GM23338 (cell line): ENCODE measurements at regions not wholly inside any gene's neighbourhood (a gene's known extent, or its start where the extent isn't known, plus 50 kb on each side); places are given as distances from the start of the nearest gene placed in this dataset.

Experiments used
- CREB1 ChIP-seq: fragments of 250-450 bp; sonication (Bioruptor Pico); IDR thresholded peaks from 2 replicates; pipeline ENCODE4 v1.5.0; 2020; ENCODE audit warnings: low read depth, mild to moderate bottlenecking, moderate library complexity
- EZH2 ChIP-seq: fragments of 200-600 bp; sonication (generic); IDR thresholded peaks from one replicate; pipeline ENCODE4 v1.8.0; 2017; ENCODE audit warnings: antibody characterized with exemption, mild to moderate bottlenecking, low read depth; ENCODE audit not compliant: unreplicated experiment
- EZH2phosphoT487 ChIP-seq: fragments of 200-600 bp; sonication (generic); IDR thresholded peaks from one replicate; pipeline ENCODE4 v1.8.1; 2018; ENCODE audit warnings: antibody characterized with exemption; ENCODE audit not compliant: unreplicated experiment
- POLR2AphosphoS5 ChIP-seq: IDR thresholded peaks from 2 replicates; pipeline ENCODE4 v1.6.1; 2016; ENCODE audit warnings: antibody characterized with exemption, low read depth
- TF ChIP-seq, protein P1 (sequence below), 2 experiments: fragments of 200-600 bp in 1 of 2; sonication (generic) in 1 of 2; conservative IDR thresholded peaks; 2 replicates each; pipeline versions ENCODE4 v1.5.1 to v1.6.1; 2016 to 2017; ENCODE audit warnings: antibody characterized with exemption in 2 of 2, low read depth in 2 of 2, mild to moderate bottlenecking in 2 of 2, moderate library complexity in 1 of 2
- TF ChIP-seq, protein P2 (sequence below): IDR thresholded peaks from one replicate; pipeline ENCODE4 v1.6.1; 2018; ENCODE audit warnings: antibody characterized with exemption; ENCODE audit not compliant: unreplicated experiment
- TF ChIP-seq, protein P3 (sequence below): IDR thresholded peaks from 2 replicates; pipeline ENCODE4 v1.6.1; 2016; ENCODE audit warnings: antibody characterized with exemption

DNA sequence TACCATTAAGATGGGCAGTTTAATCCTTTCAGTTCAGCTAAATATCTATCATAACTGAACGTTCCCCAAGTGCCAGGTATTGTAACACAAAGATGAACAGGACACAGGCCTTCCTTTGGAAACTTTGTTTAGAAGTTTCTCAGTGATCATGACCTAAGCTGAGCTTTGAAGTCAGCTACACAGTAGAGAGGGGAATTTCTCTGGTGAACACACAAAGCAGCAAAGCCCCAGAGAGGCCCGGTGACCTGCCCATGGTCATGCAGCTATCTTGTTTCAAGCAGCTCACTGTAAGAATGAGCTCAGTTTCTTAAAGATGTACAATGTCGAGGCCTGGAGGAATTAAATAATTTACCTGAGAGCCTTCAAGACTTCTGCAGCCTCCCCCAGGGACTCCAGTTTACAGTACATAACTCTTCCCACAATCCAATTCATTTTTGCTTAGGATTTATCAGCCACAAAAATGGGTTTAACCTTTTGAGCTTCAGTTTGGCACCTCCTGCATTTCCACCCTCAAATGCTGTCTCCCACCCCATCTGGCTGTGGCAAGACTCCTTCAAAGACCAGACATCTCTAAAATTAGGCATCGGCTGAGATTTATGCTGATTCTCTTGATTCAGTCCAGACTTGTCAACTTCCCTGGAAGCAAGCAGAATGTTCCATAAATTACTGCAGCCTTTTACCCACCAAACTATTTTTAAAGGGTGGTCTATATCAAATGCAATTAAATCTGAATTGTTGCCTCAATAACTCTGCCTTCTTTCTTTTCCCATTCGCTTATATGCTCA is 325.6 kb downstream of the TXNL1 start:
- TF ChIP-seq, protein P1, sequence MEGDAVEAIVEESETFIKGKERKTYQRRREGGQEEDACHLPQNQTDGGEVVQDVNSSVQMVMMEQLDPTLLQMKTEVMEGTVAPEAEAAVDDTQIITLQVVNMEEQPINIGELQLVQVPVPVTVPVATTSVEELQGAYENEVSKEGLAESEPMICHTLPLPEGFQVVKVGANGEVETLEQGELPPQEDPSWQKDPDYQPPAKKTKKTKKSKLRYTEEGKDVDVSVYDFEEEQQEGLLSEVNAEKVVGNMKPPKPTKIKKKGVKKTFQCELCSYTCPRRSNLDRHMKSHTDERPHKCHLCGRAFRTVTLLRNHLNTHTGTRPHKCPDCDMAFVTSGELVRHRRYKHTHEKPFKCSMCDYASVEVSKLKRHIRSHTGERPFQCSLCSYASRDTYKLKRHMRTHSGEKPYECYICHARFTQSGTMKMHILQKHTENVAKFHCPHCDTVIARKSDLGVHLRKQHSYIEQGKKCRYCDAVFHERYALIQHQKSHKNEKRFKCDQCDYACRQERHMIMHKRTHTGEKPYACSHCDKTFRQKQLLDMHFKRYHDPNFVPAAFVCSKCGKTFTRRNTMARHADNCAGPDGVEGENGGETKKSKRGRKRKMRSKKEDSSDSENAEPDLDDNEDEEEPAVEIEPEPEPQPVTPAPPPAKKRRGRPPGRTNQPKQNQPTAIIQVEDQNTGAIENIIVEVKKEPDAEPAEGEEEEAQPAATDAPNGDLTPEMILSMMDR (conservative IDR thresholded peaks at IDR 0.05; ENCODE audit: low read depth in 2 of 2) = no peak
- TF ChIP-seq, protein P2, sequence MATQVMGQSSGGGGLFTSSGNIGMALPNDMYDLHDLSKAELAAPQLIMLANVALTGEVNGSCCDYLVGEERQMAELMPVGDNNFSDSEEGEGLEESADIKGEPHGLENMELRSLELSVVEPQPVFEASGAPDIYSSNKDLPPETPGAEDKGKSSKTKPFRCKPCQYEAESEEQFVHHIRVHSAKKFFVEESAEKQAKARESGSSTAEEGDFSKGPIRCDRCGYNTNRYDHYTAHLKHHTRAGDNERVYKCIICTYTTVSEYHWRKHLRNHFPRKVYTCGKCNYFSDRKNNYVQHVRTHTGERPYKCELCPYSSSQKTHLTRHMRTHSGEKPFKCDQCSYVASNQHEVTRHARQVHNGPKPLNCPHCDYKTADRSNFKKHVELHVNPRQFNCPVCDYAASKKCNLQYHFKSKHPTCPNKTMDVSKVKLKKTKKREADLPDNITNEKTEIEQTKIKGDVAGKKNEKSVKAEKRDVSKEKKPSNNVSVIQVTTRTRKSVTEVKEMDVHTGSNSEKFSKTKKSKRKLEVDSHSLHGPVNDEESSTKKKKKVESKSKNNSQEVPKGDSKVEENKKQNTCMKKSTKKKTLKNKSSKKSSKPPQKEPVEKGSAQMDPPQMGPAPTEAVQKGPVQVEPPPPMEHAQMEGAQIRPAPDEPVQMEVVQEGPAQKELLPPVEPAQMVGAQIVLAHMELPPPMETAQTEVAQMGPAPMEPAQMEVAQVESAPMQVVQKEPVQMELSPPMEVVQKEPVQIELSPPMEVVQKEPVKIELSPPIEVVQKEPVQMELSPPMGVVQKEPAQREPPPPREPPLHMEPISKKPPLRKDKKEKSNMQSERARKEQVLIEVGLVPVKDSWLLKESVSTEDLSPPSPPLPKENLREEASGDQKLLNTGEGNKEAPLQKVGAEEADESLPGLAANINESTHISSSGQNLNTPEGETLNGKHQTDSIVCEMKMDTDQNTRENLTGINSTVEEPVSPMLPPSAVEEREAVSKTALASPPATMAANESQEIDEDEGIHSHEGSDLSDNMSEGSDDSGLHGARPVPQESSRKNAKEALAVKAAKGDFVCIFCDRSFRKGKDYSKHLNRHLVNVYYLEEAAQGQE = no peak
- TF ChIP-seq EZH2phosphoT487 (no peak), CREB1 (CRISPR knock-in tag) (no peak), EZH2 (no peak), POLR2AphosphoS5 (no peak)
- TF ChIP-seq, protein P3, sequence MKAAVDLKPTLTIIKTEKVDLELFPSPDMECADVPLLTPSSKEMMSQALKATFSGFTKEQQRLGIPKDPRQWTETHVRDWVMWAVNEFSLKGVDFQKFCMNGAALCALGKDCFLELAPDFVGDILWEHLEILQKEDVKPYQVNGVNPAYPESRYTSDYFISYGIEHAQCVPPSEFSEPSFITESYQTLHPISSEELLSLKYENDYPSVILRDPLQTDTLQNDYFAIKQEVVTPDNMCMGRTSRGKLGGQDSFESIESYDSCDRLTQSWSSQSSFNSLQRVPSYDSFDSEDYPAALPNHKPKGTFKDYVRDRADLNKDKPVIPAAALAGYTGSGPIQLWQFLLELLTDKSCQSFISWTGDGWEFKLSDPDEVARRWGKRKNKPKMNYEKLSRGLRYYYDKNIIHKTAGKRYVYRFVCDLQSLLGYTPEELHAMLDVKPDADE = no peak
